ENCODE measurements at regions not wholly inside any gene's neighbourhood (a gene's known extent, or its start where the extent isn't known, plus 50 kb on each side); places are given as distances from the start of the nearest gene placed in this dataset.
"Not testable (repeated sequence)": the region's sequence is repeated elsewhere in the genome, so short reads cannot be mapped to it uniquely, and the experiment has no call there.

DNA sequence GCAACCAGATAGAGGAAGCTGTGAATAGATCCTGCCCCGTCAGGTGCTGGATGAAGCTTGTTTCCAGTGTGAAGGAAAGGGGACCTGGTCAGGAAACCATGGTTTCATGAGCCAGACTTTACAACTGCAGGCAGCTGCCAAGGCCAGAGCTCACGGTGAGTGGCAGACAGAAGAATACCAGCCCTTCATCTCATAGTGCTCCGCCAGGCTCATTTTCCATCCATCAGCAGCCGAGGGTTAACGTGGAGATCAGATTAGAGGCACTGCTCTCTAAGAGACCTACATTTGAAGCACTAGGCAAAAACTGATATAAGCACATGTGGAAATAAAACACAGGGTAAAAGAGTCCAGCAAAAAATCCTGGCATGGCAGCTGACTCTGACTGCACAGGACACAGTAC, 172.4 kb downstream of the CD24 start:
- in situ Hi-C loops (cut with HindIII; ENCODE audit: low sequenced_read_pairs), result loop anchor here (10.0 kb wide), 1 partner anchor 133 kb away; no protein-coding TSS in a partner anchor

DNA sequence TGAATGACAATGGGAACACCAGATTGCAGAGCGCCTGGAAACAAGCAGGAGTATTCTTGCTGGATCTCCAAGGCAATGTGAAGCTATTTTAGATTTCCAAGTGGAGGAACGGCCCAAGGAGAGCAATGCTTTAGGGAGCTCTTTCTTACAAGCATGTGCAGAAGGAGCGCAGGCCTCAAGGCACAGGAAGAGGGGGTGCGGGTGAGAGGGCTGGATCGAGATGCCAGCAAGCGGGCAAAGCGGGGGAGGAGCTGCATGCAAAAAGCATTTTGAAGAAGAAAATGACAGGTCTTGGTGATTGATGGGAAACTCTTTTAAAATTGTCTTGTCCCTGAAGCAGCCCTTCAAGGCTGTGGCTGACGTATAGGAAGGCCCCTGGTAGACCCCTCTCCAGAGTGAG, 171.9 kb downstream of the QRSL1 start:
- in situ Hi-C loops (cut with HindIII; ENCODE audit: low sequenced_read_pairs), result loop anchor here (10.0 kb wide), 1 partner anchor 134 kb away; no protein-coding TSS in a partner anchor

DNA sequence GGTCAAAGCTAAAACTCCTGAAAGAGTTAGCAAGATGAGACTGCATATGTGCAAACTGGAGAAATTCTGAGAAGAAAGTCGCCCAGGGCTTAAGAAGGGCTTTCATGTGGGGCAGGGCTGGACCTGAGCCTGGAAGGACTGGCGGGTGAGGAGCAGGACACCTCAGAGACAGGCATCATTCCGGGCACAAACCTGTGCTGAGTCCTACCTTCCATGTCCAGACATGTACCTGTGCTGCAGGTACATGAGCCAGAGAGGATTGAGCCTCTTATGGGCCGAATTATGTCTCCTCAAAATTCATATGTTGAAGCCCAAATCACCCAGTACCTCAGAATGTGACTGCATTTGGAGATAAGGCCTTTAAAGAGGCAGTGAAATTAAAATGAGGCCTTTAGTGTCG, 171.0 kb downstream of the QRSL1 start:
- in situ Hi-C loops (cut with HindIII; ENCODE audit: low sequenced_read_pairs), result loop anchor here (10.0 kb wide), 1 partner anchor 134 kb away; no protein-coding TSS in a partner anchor

DNA sequence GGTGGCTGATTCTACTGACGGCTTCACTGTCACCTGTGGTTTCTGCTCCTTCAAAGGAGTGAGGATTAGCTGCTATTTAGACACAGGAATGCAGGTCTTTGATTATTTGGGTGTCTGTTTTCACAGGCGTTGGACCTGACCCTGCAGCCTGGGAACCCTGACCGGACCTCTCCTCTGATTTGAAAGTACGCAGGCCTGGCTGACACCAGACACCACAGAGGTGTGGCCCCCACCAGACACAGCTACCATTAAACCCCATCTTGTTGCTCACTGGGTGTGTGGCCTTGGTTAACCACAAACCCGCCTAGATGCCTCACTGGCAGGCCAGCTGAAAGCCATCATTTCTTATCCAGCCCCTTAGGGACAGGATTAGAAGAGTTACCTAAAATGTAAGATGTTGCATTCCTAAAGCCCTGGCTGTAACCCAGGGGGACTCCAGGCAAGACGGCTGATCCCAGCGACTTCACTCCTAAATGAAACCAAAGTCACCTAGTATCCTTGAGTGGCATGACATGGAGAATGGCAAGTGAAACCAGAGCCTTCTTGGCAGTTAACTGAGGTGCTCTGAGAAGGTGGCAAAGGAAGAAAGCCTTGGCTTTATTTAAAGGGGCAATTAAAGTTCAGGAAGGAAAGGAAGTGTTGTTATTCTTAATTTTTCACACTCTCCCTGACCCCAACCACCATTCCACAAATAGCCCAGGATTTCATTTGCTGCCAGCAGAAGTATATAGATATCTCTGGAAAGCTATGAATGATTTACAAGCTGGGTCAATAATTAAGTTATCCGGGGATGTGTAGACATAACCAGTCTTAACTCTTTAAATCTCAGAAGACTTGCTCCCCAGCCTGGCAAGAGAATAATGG, 169.9 kb downstream of the QRSL1 start:
- in situ Hi-C loops (cut with HindIII; ENCODE audit: low sequenced_read_pairs), result no loop called here

DNA sequence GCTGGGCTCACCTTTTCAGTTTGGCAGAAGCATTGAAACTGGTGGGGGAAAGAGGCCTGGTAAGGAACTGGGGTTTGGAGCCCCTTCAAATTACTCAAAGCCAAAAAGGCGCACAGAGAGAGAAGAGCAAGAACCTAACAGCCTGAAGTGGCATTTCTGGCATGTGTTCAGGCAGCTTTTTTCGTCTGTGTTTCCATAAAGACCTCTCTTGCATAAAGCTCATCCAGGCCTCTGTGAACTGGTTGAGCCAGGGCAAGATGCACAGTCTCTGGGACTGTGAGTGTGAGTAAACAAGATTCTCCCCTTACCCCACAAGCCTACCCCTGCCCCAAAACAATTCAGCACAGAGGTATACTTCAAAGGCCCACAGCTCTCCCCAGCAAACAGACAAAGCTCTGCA, 167.8 kb downstream of the QRSL1 start:
- in situ Hi-C loops (cut with HindIII; ENCODE audit: low sequenced_read_pairs), result no loop called here

DNA sequence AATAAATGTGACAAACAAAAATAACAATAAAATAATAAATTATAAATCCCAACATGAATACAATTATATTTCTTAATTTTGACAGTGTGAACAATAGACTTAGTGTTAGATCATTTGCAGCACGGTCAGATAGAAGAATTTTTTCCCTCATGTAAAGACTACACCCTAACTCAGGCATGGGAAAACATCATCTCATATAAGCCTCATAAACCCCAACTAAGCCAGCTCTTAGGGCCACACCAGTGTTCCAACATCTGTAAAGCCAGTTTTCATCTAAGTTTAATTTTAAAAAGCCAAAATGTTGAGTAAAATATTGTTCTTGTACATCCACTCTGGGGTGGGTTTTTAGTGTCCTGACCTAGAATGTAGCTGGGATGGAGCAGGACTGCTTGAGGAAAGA, 167.4 kb downstream of the QRSL1 start:
- in situ Hi-C loops (cut with HindIII; ENCODE audit: low sequenced_read_pairs), result no loop called here

DNA sequence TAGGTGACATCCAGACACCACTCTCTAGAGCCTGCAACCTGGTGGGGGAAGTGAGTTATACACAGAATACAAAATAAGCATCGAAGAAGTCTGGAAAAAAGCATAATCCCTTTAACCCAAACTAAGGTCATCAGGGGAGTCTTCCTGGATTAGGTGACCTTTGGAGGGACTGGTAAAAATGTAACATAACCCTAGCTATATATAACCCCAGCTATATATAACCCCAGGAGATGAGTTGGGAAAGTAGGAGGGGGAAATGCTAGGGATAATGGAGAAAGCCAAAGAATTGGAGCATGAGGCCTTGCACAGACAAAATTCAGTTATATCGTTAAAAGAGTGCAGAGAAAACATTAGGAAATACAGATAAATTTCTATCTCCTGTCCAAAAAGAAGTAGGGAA, 164.8 kb downstream of the QRSL1 start:
- in situ Hi-C loops (cut with HindIII; ENCODE audit: low sequenced_read_pairs), result no loop called here

DNA sequence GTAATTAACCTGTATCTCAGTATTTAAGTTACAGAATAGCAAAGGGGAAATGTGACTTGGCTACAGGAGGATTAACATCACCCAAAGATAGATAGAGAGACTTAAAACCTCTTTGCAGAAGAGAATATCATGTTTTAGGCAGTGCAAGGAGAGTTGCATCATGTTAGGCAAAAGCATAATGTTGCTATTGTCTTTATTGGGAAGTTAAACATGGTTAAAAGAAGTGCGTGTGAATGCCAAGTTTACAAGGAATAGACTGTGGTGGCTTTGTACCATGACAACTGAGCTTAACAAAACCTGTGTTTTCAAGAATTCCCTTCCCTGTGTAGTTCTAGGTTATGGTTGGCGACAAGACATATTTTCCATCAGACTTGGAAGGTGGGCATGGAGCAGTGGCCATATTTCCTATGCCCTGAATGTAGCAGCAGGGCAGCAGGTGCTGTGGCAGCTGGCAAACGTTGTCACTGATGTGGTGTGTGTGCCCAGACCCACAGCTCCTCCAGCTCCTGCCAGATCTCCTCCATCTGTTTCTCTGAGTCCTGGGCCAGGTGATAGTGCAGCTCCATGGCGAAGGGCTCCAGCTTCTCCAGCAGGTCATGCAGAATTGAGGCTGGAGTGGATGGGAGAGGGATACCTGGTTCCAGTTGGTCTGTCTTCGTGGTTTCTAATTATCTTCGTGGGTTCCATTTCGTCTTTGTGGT, 163.3 kb downstream of the QRSL1 start:
- in situ Hi-C loops (cut with HindIII; ENCODE audit: low sequenced_read_pairs), result no loop called here

DNA sequence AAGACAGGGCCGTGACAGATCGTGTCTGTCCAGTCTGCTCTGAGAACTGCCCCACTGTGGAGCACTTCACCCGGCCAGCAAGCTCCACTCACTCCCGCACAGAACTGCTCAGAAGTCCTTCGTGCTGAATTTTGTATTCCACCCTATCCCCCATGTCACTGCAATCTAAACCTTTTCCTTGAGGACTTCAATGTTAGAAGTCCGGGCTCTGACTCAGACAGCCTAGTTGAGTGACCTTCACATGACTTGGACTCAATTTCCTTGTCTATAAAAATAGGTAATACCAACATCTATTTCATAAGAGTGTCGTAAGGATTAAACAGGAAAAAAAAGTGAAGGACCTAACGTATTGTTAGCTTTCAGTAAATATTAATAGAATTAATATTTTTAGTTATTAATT, 161.6 kb downstream of the QRSL1 start:
- in situ Hi-C loops (cut with HindIII; ENCODE audit: low sequenced_read_pairs), result no loop called here

DNA sequence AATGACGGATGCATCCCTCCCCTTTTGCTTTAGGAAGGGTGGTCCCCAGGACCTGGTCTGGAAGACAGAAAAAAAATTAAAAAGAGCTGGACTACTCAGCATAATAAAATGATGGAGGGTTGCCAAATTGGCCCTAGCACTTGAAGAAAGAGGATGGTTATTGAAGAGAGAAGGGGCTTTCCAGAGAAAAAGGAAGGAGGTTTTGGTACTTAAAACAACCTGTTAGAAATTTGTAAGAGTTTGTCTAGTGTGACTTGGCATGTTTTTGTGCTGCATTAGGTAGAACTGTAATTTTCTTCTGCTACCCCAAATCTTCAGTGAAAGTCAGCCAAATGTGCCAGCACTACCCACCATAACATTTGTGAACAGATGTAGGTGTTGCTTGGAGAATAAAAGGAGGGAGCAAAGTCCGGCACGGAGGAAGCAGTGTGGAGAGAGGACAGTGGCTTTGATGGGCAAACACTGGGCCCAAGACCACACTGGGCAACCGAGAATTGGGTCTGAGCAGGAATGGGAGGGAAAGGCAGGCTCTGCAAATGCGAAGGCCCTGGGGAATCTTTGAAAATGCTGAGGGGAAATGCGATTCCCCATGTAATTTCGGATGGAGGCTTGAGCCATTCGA, 160.9 kb downstream of the QRSL1 start:
- in situ Hi-C loops (cut with HindIII; ENCODE audit: low sequenced_read_pairs), result no loop called here

DNA sequence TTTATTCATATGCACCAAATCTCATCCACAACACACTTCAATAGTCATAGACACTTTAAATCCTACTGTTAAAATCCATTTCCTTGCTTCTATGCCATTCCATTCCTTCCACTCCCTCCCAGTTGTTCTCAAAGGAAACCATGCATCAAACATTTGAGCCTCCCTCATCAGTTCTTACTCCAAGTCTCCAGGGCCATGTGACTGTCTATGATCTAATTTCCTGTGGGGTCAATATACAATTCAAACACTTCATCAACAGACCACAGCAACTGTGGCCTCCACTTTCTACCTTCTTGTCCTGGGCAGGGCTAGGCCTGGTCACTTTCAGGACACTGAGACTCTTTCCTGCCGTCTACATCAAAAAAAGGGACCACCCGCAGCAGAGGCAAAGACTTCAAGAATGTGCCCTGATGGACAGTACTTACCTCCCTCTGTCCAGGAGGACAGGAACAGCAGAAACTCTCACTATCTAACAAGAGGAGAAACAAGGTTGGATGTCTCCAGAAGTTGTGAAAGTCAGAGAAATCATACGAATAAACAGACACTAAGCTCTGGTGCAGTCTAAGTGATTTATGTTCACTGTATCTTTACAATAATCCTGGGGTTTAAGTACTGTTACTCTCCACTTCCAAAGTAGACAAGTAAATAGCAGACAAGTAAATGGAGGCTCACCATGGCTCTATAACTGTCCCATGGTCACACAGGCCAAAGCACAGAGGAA, 160.2 kb downstream of the QRSL1 start:
- in situ Hi-C loops (cut with HindIII; ENCODE audit: low sequenced_read_pairs), result no loop called here

DNA sequence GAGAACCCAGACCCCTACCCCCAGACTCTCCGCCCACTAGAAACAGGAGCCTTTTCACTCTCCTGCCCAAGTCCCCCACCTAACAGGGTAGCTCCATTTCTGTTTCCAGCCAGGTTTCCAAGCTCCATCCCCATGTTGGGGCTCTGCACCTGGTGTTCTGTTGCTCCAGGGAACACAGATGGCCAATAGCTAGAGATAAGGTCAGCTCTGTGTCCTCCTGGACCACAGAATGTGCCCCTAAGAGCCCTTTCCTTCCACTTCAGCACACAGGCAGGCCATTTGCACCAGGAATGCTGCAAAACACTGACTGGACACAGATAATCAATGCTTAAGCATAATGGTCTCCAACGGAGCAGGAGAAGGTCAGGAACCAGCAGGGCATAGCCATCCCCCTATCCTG, 159.4 kb downstream of the QRSL1 start:
- in situ Hi-C loops (cut with HindIII; ENCODE audit: low sequenced_read_pairs), result no loop called here

DNA sequence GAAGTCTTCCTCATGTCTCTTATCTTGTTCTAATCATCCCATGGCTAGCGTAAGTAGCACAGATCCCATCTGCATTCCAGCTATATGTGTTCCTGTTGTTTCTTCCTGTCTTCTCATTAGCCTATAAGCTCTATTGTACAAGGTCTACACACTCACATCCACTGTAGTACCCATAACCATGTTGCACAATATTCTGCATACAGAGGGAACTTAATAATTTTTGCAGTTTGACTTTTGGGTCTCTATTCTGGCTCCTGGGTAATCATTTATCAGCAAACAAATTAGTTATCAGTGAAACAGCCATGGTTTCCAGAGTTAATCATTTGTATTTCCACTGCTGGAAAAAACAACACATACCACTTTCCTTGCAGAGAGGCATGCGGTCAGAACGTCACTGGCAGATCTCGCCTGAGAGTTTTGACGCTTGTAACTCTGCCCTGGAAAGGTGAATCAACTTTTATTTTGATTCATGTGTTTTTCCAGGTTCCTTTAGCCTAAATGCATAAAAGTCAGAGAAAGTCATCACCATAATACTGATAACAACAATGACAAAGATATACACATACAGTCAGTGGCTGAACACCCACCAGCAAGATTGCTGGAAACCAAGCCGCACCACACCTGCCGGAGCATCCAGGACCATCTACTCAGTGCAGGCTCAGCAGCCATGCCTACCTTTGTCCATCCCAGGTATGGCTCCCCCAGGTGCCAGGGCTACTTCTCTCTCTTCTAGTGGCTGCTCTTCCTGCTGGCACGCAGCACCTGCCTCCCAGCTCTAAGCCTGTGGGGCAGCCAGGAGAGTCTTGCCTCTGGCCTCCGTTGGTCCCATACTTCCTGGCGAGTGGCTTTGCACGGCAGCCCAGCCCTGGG, 158.2 kb downstream of the QRSL1 start:
- in situ Hi-C loops (cut with HindIII; ENCODE audit: low sequenced_read_pairs), result no loop called here

DNA sequence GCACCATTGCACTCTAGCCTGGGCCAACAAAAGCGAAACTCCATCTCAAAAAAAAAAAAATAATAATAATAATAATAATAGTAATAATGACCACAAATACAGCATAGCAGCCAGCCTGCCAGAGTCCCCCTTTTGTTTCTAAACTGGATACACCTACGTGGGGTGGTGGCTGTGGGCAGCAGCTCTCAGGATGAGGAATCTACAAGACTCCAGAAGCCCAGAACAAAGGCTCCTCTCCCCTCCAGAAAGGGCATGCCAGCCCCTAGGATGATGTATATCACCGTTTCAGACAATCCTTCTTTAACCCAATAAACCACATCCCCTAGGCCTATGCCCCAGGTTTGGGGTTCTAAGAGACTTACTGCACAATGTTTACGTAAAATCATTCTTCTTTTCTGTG, 155.9 kb downstream of the QRSL1 start:
- in situ Hi-C loops (cut with HindIII; ENCODE audit: low sequenced_read_pairs), result no loop called here

DNA sequence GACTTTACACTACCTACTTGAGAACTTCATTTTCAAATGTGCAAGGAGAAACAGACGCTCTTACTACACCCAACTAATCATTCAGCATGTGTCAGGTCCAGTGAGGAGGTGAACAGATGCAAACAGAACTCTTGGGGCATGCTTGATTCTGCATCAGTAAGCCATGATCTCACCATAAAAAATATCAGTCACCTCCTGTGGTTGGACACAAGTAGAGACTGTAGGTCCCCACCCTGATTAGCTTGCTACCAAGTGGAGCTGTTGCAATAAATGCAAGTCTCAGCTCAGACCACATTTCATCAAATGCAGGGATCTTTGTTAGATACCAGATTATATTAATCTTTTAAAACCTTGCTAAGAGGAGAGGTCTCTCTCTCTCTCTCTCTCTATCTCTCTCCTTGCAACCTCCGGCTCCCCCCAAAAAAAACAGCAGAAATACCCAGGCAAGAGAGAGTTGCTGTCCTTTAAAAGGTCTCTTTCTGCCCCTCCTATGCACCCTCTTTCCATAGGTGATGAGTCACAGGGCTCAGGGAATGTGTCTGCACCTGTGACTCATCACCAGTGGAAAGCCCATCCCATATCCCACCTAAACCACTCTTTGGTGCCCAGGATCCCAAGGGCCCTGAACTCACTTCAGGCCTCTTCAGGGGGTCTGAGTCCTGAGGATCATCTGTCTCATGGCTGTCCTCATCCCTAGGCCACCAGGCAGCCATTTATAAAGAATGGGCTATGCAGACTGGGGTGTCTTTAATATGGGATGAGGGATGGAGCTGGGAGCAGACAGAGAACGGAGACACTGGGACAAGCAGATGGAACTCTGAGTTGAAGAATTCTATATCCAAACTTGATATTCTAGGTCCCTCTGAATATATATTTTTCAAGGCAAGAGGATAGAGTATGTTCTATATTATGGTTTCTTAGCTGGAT, 154.5 kb downstream of the QRSL1 start:
- in situ Hi-C loops (cut with HindIII; ENCODE audit: low sequenced_read_pairs), result no loop called here

DNA sequence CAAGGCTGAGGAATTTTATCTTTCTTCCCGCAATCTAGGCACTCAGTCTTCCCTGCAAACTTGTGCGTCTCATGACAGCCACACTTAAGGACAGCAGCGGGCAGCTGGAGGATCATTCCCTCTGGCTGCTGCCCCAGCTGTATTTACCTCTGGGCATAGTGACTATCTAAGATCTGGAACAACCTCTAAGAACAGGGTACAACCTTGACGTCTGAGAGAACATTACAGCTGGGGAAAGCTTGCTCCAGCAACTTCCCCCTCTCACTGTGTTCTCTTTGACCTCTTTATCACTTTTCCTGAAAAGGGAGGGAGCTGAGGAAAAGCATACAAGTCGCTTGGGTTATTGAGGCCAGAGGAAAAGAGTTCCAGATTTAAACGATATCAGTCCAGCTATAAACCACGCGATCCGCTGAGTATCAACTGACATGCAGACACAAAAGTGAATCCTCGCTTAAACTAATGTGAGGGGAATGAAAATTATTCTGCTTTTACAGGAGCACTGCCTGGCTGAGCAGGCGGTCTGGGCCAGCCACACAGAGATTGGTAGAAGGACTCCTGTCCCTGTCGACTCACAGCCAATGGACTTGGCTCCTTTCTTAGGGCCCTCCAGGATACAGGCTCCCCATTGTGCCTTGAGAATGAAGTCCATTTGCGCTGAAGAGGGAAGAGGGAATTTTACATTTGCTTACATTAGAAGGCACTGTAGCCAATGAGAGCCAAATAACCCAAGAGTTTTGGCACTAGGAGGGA, 153.3 kb downstream of the QRSL1 start:
- in situ Hi-C loops (cut with HindIII; ENCODE audit: low sequenced_read_pairs), result no loop called here

DNA sequence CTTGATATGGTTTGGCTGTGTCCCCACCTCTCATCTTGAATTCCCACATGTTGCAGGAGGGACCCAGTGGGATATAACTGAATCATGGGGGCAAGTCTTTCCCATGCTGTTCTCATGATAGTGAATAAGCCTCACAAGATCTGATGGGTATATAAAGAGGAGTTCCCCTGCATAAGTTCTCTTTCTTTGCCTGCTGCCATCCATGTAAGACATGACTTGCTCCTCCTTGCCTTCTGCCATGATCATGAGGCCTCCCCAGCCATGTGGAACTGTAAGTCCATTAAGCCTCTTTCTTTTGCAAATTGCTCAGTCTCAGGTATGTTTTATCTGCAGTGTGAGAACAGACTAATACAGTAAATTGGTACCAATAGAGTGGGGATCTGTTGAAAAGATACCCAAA, 150.2 kb downstream of the QRSL1 start:
- in situ Hi-C loops (cut with HindIII; ENCODE audit: low sequenced_read_pairs), result not testable (repeated sequence)

DNA sequence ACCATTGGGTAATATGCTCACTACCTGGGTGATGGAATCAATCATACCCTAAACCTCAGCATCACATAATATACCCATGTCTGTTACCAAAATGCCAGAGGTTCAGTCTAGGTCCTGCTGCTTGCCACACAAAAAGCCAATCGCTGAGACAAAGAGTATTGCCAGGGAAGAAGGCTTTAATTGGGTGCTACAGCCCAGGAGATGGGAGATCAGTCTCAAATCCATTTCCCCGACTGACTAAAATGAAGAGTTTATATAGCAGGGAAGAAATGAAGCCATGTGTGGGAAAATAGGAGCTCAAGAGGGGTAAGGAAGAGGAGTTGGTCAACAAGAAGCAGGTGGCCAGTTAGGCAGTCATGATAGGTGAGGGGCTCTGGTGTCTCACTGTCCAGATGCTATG, 149.6 kb downstream of the QRSL1 start:
- in situ Hi-C loops (cut with HindIII; ENCODE audit: low sequenced_read_pairs), result no loop called here

Data from DLD1 (cell line).